CD14-positive monocyte (primary cell): ENCODE measurements at regions not wholly inside any gene's neighbourhood (a gene's known extent, or its start where the extent isn't known, plus 50 kb on each side); places are given as distances from the start of the nearest gene placed in this dataset.

ENCODE experiments used
- DNase-seq, 3 donors: peaks; one replicate each; pipeline ENCODE4 v3.0.0-alpha.2; 2011 to 2022
- H2AFZ ChIP-seq: 2 replicates; pipeline ENCODE4 v1.6.0; 2012; ENCODE audit warnings: mild to moderate bottlenecking, low read depth, low read length, inconsistent platforms; ENCODE audit not compliant: insufficient read depth, poor library complexity, severe bottlenecking
- H3K27ac ChIP-seq, 2 donors: 1 replicate in 1 of 2; 2 replicates in 1 of 2; pipeline ENCODE4 v1.5.1; 2012 to 2013; ENCODE audit warnings: low read length in 2 of 2, control low read depth in 1 of 2, inconsistent platforms in 1 of 2, low read depth in 1 of 2, mild to moderate bottlenecking in 1 of 2
- H3K27me3 ChIP-seq, 2 donors: one replicate each; pipeline versions ENCODE4 v1.6.0 to v1.6.1; 2011 to 2013; ENCODE audit warnings: low read length in 2 of 2; ENCODE audit not compliant: control insufficient read depth in 2 of 2, insufficient read depth in 2 of 2
- H3K36me3 ChIP-seq, 2 donors: replicated peaks in 1 of 2; 1 replicate in 1 of 2; 2 replicates in 1 of 2; pipeline versions ENCODE4 v1.5.1 to v1.6.1; 2012 to 2013; ENCODE audit warnings: low read length in 2 of 2, control low read depth in 1 of 2, inconsistent platforms in 1 of 2, mild to moderate bottlenecking in 1 of 2; ENCODE audit not compliant: insufficient read depth in 2 of 2, control insufficient read depth in 1 of 2
- H3K4me1 ChIP-seq, 2 donors: 1 replicate in 1 of 2; 2 replicates in 1 of 2; pipeline versions ENCODE4 v1.5.1 to v1.6.1; 2012 to 2013; ENCODE audit warnings: low read length in 2 of 2, control low read depth in 1 of 2, inconsistent platforms in 1 of 2, mild to moderate bottlenecking in 1 of 2, moderate library complexity in 1 of 2; ENCODE audit not compliant: insufficient read depth in 2 of 2, control insufficient read depth in 1 of 2
- H3K4me2 ChIP-seq: replicated peaks from 2 replicates; pipeline ENCODE3; 2012; ENCODE audit warnings: low read length, moderate library complexity, mild to moderate bottlenecking; ENCODE audit not compliant: poor library complexity, severe bottlenecking; ENCODE audit errors: extremely low read depth
- H3K4me3 ChIP-seq, 3 experiments: fragments of 200-600 bp in 1 of 3; sonication (generic) in 1 of 3; replicated peaks in 1 of 3; 1 replicate in 2 of 3; 2 replicates in 1 of 3; pipeline ENCODE4 v1.5.1; 2011 to 2013; ENCODE audit warnings: low read length in 3 of 3, mild to moderate bottlenecking in 3 of 3, control low read depth in 2 of 3, low read depth in 2 of 3, inconsistent platforms in 1 of 3, moderate library complexity in 1 of 3
- H3K79me2 ChIP-seq: 2 replicates; pipeline ENCODE4 v1.6.0; 2012; ENCODE audit warnings: mild to moderate bottlenecking, control low read depth, inconsistent platforms, low read length, moderate library complexity; ENCODE audit not compliant: insufficient read depth
- H3K9ac ChIP-seq: 2 replicates; pipeline ENCODE4 v1.6.0; 2017; ENCODE audit warnings: low read length, mild to moderate bottlenecking; ENCODE audit not compliant: insufficient read depth, poor library complexity, severe bottlenecking
- H3K9me3 ChIP-seq, 2 donors: replicated peaks in 1 of 2; 1 replicate in 1 of 2; 2 replicates in 1 of 2; pipeline versions ENCODE4 v1.5.1 to v1.6.1; 2012 to 2013; ENCODE audit warnings: low read length in 2 of 2, control low read depth in 1 of 2; ENCODE audit not compliant: control insufficient read depth in 1 of 2, insufficient read depth in 1 of 2
- H4K20me1 ChIP-seq: 2 replicates; pipeline ENCODE4 v1.6.0; 2012; ENCODE audit warnings: mild to moderate bottlenecking, low read length, control low read depth, moderate library complexity; ENCODE audit not compliant: insufficient read depth
- H3K27ac Mint-ChIP-seq, 7 donors: one replicate each; pipeline ENCODE4 v1.8.0; 2020; ENCODE audit warnings: mild to moderate bottlenecking in 7 of 7, mixed read lengths in 7 of 7, moderate library complexity in 6 of 7, inconsistent platforms in 2 of 7
- H3K27me3 Mint-ChIP-seq, 3 donors: one replicate each; pipeline ENCODE4 v1.8.0; 2021 to 2022; ENCODE audit warnings: low read depth in 3 of 3, mild to moderate bottlenecking in 3 of 3, mixed read lengths in 3 of 3, moderate library complexity in 3 of 3, inconsistent platforms in 1 of 3
- H3K36me3 Mint-ChIP-seq, 2 donors: one replicate each; pipeline ENCODE4 v1.8.0; 2020; ENCODE audit warnings: mixed read lengths in 2 of 2, inconsistent platforms in 1 of 2, mild to moderate bottlenecking in 1 of 2
- H3K4me1 Mint-ChIP-seq: one replicate; pipeline ENCODE4 v1.8.0; 2020; ENCODE audit warnings: mild to moderate bottlenecking, mixed read lengths
- H3K4me3 Mint-ChIP-seq, 2 donors: one replicate each; pipeline ENCODE4 v1.8.0; 2020; ENCODE audit warnings: mild to moderate bottlenecking in 2 of 2, mixed read lengths in 2 of 2, moderate library complexity in 1 of 2
- H3K9me3 Mint-ChIP-seq, 7 donors: one replicate each; pipeline ENCODE4 v1.8.0; 2020 to 2022; ENCODE audit warnings: mixed read lengths in 7 of 7, mild to moderate bottlenecking in 6 of 7, moderate library complexity in 6 of 7, inconsistent platforms in 2 of 7
- CTCF ChIP-seq: fragments of 200-600 bp; IDR thresholded peaks from one replicate; pipeline ENCODE4 v1.8.0; 2022; ENCODE audit warnings: antibody characterized with exemption, mild to moderate bottlenecking
- WGBS: methylation state at CpG from one replicate; pipeline ENCODE4 v1.1.5; 2013; ENCODE audit warnings: missing lambda C conversion rate; ENCODE audit not compliant: insufficient coverage; 5-methylcytosine and 5-hydroxymethylcytosine counted together
- intact Hi-C, 2 donors: fragments of 100-400 bp; cut with micrococcal nuclease; formaldehyde crosslinking; loops; one replicate each; pipeline versions ENCODE4 v1.15.0 to v1.15.1; 2023

- Mint-ChIP-seq H3K36me3 (peaks cover 0 to 4% of the 10 kb centered on the region in 2 donors), H3K4me3 (no peak overlapping the region), H3K27me3 (no peaks in the 10 kb centered on the region), H3K9me3 (peaks cover 0 to 4% (median 3%) of the 10 kb centered on the region in 7 donors), H3K4me1 (peaks cover 31% of the 10 kb centered on the region), H3K27ac (no peak overlapping the region)
- no peak for DNase-seq
- Histone ChIP-seq H3K79me2 (no peaks in the 10 kb centered on the region), H3K27me3 (no peaks in the 10 kb centered on the region), H3K9ac (no peak overlapping the region), H2AFZ (no peak overlapping the region), H3K36me3 (no peaks in the 10 kb centered on the region), H3K4me2 (no peak overlapping the region), H4K20me1 (no peaks in the 10 kb centered on the region), H3K9me3 (no peaks in the 10 kb centered on the region), H3K4me3 (no peak overlapping the region), H3K27ac (no peak overlapping the region), H3K4me1 (peaks cover 28 to 32% of the 10 kb centered on the region in 2 donors)
- intact Hi-C loops, result no loop called here
- WGBS, result 100% methylated on average over 3 of the region's 6 CpGs
- TF ChIP-seq CTCF, result no peak
Observed at GRCh38 chr5:17378346-17378997, 119.6 kb upstream of the TAF11L2 start.

GRCh38 chr5:17379100-17379951 is 118.7 kb upstream of the TAF11L2 start:
- Mint-ChIP-seq H3K27me3 (no peaks in the 10 kb centered on the region), H3K36me3 (peaks cover 0 to 4% of the 10 kb centered on the region in 2 donors), H3K27ac (no peak overlapping the region), H3K4me1 (peaks cover 23% of the 10 kb centered on the region), H3K4me3 (no peak overlapping the region), H3K9me3 (peaks cover 0 to 4% (median 3%) of the 10 kb centered on the region in 7 donors)
- Histone ChIP-seq H4K20me1 (no peaks in the 10 kb centered on the region), H3K27me3 (no peaks in the 10 kb centered on the region), H3K79me2 (no peaks in the 10 kb centered on the region), H3K27ac (no peak overlapping the region), H3K9ac (no peak overlapping the region), H3K4me1 (peaks cover 23 to 25% of the 10 kb centered on the region in 2 donors), H3K36me3 (no peaks in the 10 kb centered on the region), H3K9me3 (no peaks in the 10 kb centered on the region), H3K4me3 (no peak overlapping the region), H3K4me2 (no peak overlapping the region), H2AFZ (no peak overlapping the region)
- intact Hi-C loops, result no loop called here
- 100% methylated on average over 3 of the region's 7 CpGs for WGBS
- DNase-seq, result no peak
- no peak for TF ChIP-seq CTCF
